IMR-90 (cell line): ENCODE measurements at regions not wholly inside any gene's neighbourhood (a gene's known extent, or its start where the extent isn't known, plus 50 kb on each side); places are given as distances from the start of the nearest gene placed in this dataset.

ENCODE experiments used
- RCOR1 ChIP-seq: IDR thresholded peaks from 2 replicates; pipeline ENCODE4 v1.6.1; 2012; ENCODE audit warnings: mild to moderate bottlenecking, low read length, improper control_type of control experiment; ENCODE audit not compliant: insufficient replicate concordance
- TF ChIP-seq, protein P1 (sequence below): conservative IDR thresholded peaks from 2 replicates; pipeline ENCODE4 v1.5.1; 2012; ENCODE audit warnings: mild to moderate bottlenecking, low read depth, low read length, improper control_type of control experiment

DNA sequence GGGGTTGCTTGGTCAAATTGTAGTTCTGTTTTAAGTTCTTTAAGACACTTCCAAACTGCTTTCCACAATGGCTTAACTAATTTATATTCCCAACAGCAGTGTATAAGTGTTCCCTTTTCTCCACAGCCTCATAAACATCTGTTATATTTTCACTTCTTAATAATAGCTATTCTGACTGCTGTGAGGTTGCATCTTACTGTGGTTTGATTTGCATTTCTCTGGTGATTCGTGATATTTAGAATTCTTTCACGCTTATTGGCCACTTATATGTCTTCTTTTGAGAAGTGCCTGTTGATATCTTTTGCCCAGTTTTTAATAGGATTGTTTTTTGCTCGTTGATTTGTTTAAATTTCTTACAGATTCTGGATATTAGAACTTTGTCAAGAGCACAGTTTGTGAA lies 278.6 kb upstream of the ITM2A start:
- no peak for TF ChIP-seq RCOR1
- TF ChIP-seq, protein P1, sequence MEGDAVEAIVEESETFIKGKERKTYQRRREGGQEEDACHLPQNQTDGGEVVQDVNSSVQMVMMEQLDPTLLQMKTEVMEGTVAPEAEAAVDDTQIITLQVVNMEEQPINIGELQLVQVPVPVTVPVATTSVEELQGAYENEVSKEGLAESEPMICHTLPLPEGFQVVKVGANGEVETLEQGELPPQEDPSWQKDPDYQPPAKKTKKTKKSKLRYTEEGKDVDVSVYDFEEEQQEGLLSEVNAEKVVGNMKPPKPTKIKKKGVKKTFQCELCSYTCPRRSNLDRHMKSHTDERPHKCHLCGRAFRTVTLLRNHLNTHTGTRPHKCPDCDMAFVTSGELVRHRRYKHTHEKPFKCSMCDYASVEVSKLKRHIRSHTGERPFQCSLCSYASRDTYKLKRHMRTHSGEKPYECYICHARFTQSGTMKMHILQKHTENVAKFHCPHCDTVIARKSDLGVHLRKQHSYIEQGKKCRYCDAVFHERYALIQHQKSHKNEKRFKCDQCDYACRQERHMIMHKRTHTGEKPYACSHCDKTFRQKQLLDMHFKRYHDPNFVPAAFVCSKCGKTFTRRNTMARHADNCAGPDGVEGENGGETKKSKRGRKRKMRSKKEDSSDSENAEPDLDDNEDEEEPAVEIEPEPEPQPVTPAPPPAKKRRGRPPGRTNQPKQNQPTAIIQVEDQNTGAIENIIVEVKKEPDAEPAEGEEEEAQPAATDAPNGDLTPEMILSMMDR = no peak
